ENCODE measurements at regions not wholly inside any gene's neighbourhood (a gene's known extent, or its start where the extent isn't known, plus 50 kb on each side); places are given as distances from the start of the nearest gene placed in this dataset.

GRCh38 chr3:164537485-164537884 lies 540.8 kb downstream of the SI start:
- FAIRE-seq (no peak), DNase-seq (ENCODE audit: low read depth, low spot score) (no peak)
- no peaks in the 10 kb centered on the region for H3K9me1 ChIP-seq (replicated peaks; ENCODE audit: control insufficient read depth, extremely low read depth, insufficient read depth, low read length)
- no peak overlapping the region for H3K9ac ChIP-seq (replicated peaks; ENCODE audit: extremely low read depth, insufficient read depth, low read length)
- no peak overlapping the region for H3K27ac ChIP-seq (ENCODE audit: insufficient read depth, low read depth, low read length)
- H3K4me3 ChIP-seq (replicated peaks in 1 of 3; ENCODE audit: insufficient read depth in 1 of 3, low read depth in 1 of 3, low read length in 3 of 3): no peak overlapping the region
- intact Hi-C loops (cut with micrococcal nuclease) (no loop called here), dilution Hi-C loops (cut with MboI; ENCODE audit: extremely low pct_ligation_motif_present, low sequenced_read_pairs) (no loop called here)
- ChIA-PET CTCF (no interaction called here), POLR2A (no interaction called here)
- H4K20me1 ChIP-seq (replicated peaks; ENCODE audit: control insufficient read depth, extremely low read depth, insufficient read depth, low read length): no peaks in the 10 kb centered on the region
- no TSS peak for BruUV-seq (replicated peaks)
- no peaks in the 10 kb centered on the region for H3K79me2 ChIP-seq (ENCODE audit: control insufficient read depth, insufficient read depth, low read length)
- H2AFZ ChIP-seq (ENCODE audit: low read depth, low read length): no peak overlapping the region
- H3K4me2 ChIP-seq (ENCODE audit: insufficient read depth, low read length): no peak overlapping the region
- no peaks in the 10 kb centered on the region for H3K27me3 ChIP-seq (ENCODE audit: control insufficient read depth in 2 of 2, insufficient read depth in 2 of 2, low read length in 2 of 2)
- no peaks in the 10 kb centered on the region for H3K4me1 ChIP-seq (ENCODE audit: control insufficient read depth, extremely low read depth, insufficient read depth, low read length)
- H3K9me3 ChIP-seq (replicated peaks; ENCODE audit: control insufficient read depth, insufficient read depth, low read length): peaks cover 5% of the 10 kb centered on the region
- no peaks in the 10 kb centered on the region for H3K36me3 ChIP-seq (ENCODE audit: control insufficient read depth in 2 of 2, extremely low read depth in 1 of 2, insufficient read depth in 2 of 2, low read length in 2 of 2)
- TF ChIP-seq POLR2A (IDR thresholded peaks at IDR 0.05; ENCODE audit: low read depth, low read length): no peak
- no peak for TF ChIP-seq FOS (IDR thresholded peaks at IDR 0.05; ENCODE audit: borderline replicate concordance, insufficient read depth, low read length)
- TF ChIP-seq POLR2AphosphoS5 (IDR thresholded peaks at IDR 0.05; ENCODE audit: insufficient read depth, low read depth, low read length): no peak

DNA sequence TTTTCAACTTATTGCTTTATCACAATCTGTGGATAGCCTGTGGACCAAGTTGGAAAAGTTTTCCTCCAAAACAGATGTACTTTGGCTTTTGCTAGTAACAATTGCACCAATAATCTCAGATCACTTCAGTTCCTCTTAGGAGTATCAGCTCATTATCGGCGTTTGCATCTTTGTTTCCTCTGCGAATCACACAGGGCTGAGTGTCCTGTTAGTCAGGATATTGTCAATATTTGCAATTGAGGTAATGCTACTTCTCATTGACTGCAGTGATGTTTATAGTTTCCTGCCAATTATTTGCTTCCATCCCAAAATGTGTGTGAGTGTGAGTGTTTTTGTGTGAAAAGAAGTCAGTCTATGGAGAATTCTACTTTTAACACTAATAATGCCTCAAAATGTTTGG lies 545.0 kb downstream of the SI start:
- no peak for DNase-seq (ENCODE audit: low read depth, low spot score)
- TF ChIP-seq MYC (IDR thresholded peaks at IDR 0.05; ENCODE audit: low read depth, low read length): no peak
- TF ChIP-seq POLR2A (IDR thresholded peaks at IDR 0.05; ENCODE audit: low read depth, low read length): no peak
- TF ChIP-seq CTCF (IDR thresholded peaks at IDR 0.05; ENCODE audit: extremely low read depth in 1 of 2, insufficient read depth in 1 of 2, low read depth in 1 of 2, low read length in 2 of 2): no peak
- no peak for TF ChIP-seq POLR2AphosphoS5 (IDR thresholded peaks at IDR 0.05; ENCODE audit: insufficient read depth, low read depth, low read length)
- TF ChIP-seq FOS (IDR thresholded peaks at IDR 0.05; ENCODE audit: borderline replicate concordance, insufficient read depth, low read length): no peak
- TF ChIP-seq MAX (IDR thresholded peaks at IDR 0.05; ENCODE audit: insufficient read depth, insufficient read length): no peak
- TF ChIP-seq EZH2 (IDR thresholded peaks at IDR 0.05; ENCODE audit: borderline replicate concordance, low read depth, low read length, severe bottlenecking): no peak
- no peak for TF ChIP-seq JUN (IDR thresholded peaks at IDR 0.05; ENCODE audit: borderline replicate concordance, insufficient read depth, insufficient read length, low read depth)
- TF ChIP-seq GATA2 (IDR thresholded peaks at IDR 0.05; ENCODE audit: insufficient read depth, insufficient read length, low read depth, low read length): no peak
- Histone ChIP-seq H3K79me2 (ENCODE audit: control insufficient read depth, insufficient read depth, low read length) (no peaks in the 10 kb centered on the region), H3K9ac (replicated peaks; ENCODE audit: extremely low read depth, insufficient read depth, low read length) (no peak overlapping the region), H3K27me3 (ENCODE audit: control insufficient read depth in 2 of 2, insufficient read depth in 2 of 2, low read length in 2 of 2) (no peaks in the 10 kb centered on the region), H4K20me1 (replicated peaks; ENCODE audit: control insufficient read depth, extremely low read depth, insufficient read depth, low read length) (no peaks in the 10 kb centered on the region), H3K9me1 (replicated peaks; ENCODE audit: control insufficient read depth, extremely low read depth, insufficient read depth, low read length) (no peaks in the 10 kb centered on the region), H2AFZ (ENCODE audit: low read depth, low read length) (no peak overlapping the region), H3K36me3 (ENCODE audit: control insufficient read depth in 2 of 2, extremely low read depth in 1 of 2, insufficient read depth in 2 of 2, low read length in 2 of 2) (no peaks in the 10 kb centered on the region), H3K4me3 (replicated peaks in 1 of 3; ENCODE audit: insufficient read depth in 1 of 3, low read depth in 1 of 3, low read length in 3 of 3) (no peak overlapping the region), H3K27ac (ENCODE audit: insufficient read depth, low read depth, low read length) (no peak overlapping the region), H3K4me2 (ENCODE audit: insufficient read depth, low read length) (no peak overlapping the region), H3K4me1 (ENCODE audit: control insufficient read depth, extremely low read depth, insufficient read depth, low read length) (no peaks in the 10 kb centered on the region), H3K9me3 (replicated peaks; ENCODE audit: control insufficient read depth, insufficient read depth, low read length) (peaks cover 6% of the 10 kb centered on the region)
- BruUV-seq (replicated peaks): no TSS peak
- POLR2A ChIA-PET: no interaction called here
- dilution Hi-C loops (cut with MboI; ENCODE audit: extremely low pct_ligation_motif_present, low sequenced_read_pairs): no loop called here
- FAIRE-seq: no peak
- intact Hi-C loops (cut with micrococcal nuclease): no loop called here
- CTCF ChIA-PET: no interaction called here

Data from endothelial cell of umbilical vein (primary cell).